ENCODE measurements at regions not wholly inside any gene's neighbourhood (a gene's known extent, or its start where the extent isn't known, plus 50 kb on each side); places are given as distances from the start of the nearest gene placed in this dataset.
"Not testable (repeated sequence)": the region's sequence is repeated elsewhere in the genome, so short reads cannot be mapped to it uniquely, and the experiment has no call there.

GRCh38 chr3:195669310-195669709 is 51.5 kb upstream of the MUC20 start:
- H3K27ac ChIP-seq; DNase-seq; H3K27me3 ChIP-seq (replicated peaks); in situ Hi-C loops (cut with HindIII; ENCODE audit: low pct_ligation_motif_present, low sequenced_read_pairs); H3K4me3 ChIP-seq (ENCODE audit: low read depth, low read length): not testable (repeated sequence)
- H3K36me3 ChIP-seq (replicated peaks), result peaks cover 14% of the 10 kb centered on the region

- H3K27me3 ChIP-seq (replicated peaks); DNase-seq; H3K27ac ChIP-seq; H3K4me3 ChIP-seq (ENCODE audit: low read depth, low read length); in situ Hi-C loops (cut with HindIII; ENCODE audit: low pct_ligation_motif_present, low sequenced_read_pairs): not testable (repeated sequence)
- peaks cover 12% of the 10 kb centered on the region for H3K36me3 ChIP-seq (replicated peaks)
Measured at GRCh38 chr3:195668131-195668766, 52.5 kb upstream of the MUC20 start.

GRCh38 chr3:195665311-195665710 is 55.5 kb upstream of the MUC20 start:
- H3K4me3 ChIP-seq (ENCODE audit: low read depth, low read length); DNase-seq; H3K27ac ChIP-seq; H3K36me3 ChIP-seq (replicated peaks); H3K27me3 ChIP-seq (replicated peaks); in situ Hi-C loops (cut with HindIII; ENCODE audit: low pct_ligation_motif_present, low sequenced_read_pairs): not testable (repeated sequence)

GRCh38 chr3:195664131-195664530 is 56.6 kb upstream of the MUC20 start:
- H3K27me3 ChIP-seq (replicated peaks); H3K27ac ChIP-seq; in situ Hi-C loops (cut with HindIII; ENCODE audit: low pct_ligation_motif_present, low sequenced_read_pairs); H3K4me3 ChIP-seq (ENCODE audit: low read depth, low read length); H3K36me3 ChIP-seq (replicated peaks); DNase-seq: not testable (repeated sequence)

- H3K36me3 ChIP-seq (replicated peaks); H3K27ac ChIP-seq; DNase-seq; in situ Hi-C loops (cut with HindIII; ENCODE audit: low pct_ligation_motif_present, low sequenced_read_pairs); H3K27me3 ChIP-seq (replicated peaks); H3K4me3 ChIP-seq (ENCODE audit: low read depth, low read length): not testable (repeated sequence)
Measured at GRCh38 chr3:195659136-195659533, 61.6 kb upstream of the MUC20 start.

- in situ Hi-C loops (cut with HindIII; ENCODE audit: low pct_ligation_motif_present, low sequenced_read_pairs); H3K27ac ChIP-seq; DNase-seq; H3K36me3 ChIP-seq (replicated peaks); H3K4me3 ChIP-seq (ENCODE audit: low read depth, low read length); H3K27me3 ChIP-seq (replicated peaks): not testable (repeated sequence)
Measured at GRCh38 chr3:195658381-195659135, 62.2 kb upstream of the MUC20 start.

GRCh38 chr3:195657475-195658372 is 63.1 kb upstream of the MUC20 start:
- H3K27me3 ChIP-seq (replicated peaks); H3K27ac ChIP-seq: not testable (repeated sequence)
- DNase-seq, result peak; percentile 62

GRCh38 chr3:195656091-195656490 is 64.7 kb upstream of the MUC20 start:
- in situ Hi-C loops (cut with HindIII; ENCODE audit: low pct_ligation_motif_present, low sequenced_read_pairs); H3K27me3 ChIP-seq (replicated peaks); H3K27ac ChIP-seq; DNase-seq; H3K4me3 ChIP-seq (ENCODE audit: low read depth, low read length); H3K36me3 ChIP-seq (replicated peaks): not testable (repeated sequence)

More at GRCh38 chr3:195657475-195658372, 63.1 kb upstream of the MUC20 start:
- H3K4me3 ChIP-seq (ENCODE audit: low read depth, low read length), result peak overlapping the region; percentile 51
- H3K36me3 ChIP-seq (replicated peaks); in situ Hi-C loops (cut with HindIII; ENCODE audit: low pct_ligation_motif_present, low sequenced_read_pairs): not testable (repeated sequence)

GRCh38 chr3:195654746-195655145 is 66.0 kb upstream of the MUC20 start:
- DNase-seq; H3K27ac ChIP-seq; in situ Hi-C loops (cut with HindIII; ENCODE audit: low pct_ligation_motif_present, low sequenced_read_pairs); H3K27me3 ChIP-seq (replicated peaks); H3K36me3 ChIP-seq (replicated peaks); H3K4me3 ChIP-seq (ENCODE audit: low read depth, low read length): not testable (repeated sequence)

GRCh38 chr3:195654138-195654537 is 66.6 kb upstream of the MUC20 start:
- H3K27me3 ChIP-seq (replicated peaks); H3K36me3 ChIP-seq (replicated peaks); H3K4me3 ChIP-seq (ENCODE audit: low read depth, low read length); H3K27ac ChIP-seq; DNase-seq; in situ Hi-C loops (cut with HindIII; ENCODE audit: low pct_ligation_motif_present, low sequenced_read_pairs): not testable (repeated sequence)

All from brain microvascular endothelial cell (primary cell).